OCI-LY1 (cell line): ENCODE measurements at regions not wholly inside any gene's neighbourhood (a gene's known extent, or its start where the extent isn't known, plus 50 kb on each side); places are given as distances from the start of the nearest gene placed in this dataset.

Experiments used
- H2AFZ ChIP-seq: fragments of 200-600 bp; sonication (generic), shearing (Covaris generic); 2 replicates; pipeline ENCODE4 v1.6.0; 2014; ENCODE audit warnings: antibody characterized with exemption, mild to moderate bottlenecking, low read length
- H3F3A ChIP-seq: fragments of 200-600 bp; sonication (generic), shearing (Covaris generic); 2 replicates; pipeline ENCODE4 v1.6.0; 2014; ENCODE audit warnings: mild to moderate bottlenecking, antibody characterized with exemption, low read length, moderate library complexity; ENCODE audit not compliant: insufficient read depth
- H3K27ac ChIP-seq: fragments of 200-600 bp; sonication (generic); 2 replicates; pipeline ENCODE4 v1.5.1; 2014; ENCODE audit warnings: low read length, mixed run types, mild to moderate bottlenecking, low read depth; ENCODE audit not compliant: poor library complexity, severe bottlenecking
- H3K27me3 ChIP-seq: fragments of 200-600 bp; sonication (generic); 2 replicates; pipeline ENCODE4 v1.6.0; 2014; ENCODE audit warnings: antibody characterized with exemption, mild to moderate bottlenecking, low read length, moderate library complexity; ENCODE audit not compliant: insufficient read depth
- H3K36me3 ChIP-seq: fragments of 200-600 bp; sonication (generic); 2 replicates; pipeline ENCODE4 v1.6.1; 2014; ENCODE audit warnings: mild to moderate bottlenecking, antibody characterized with exemption, low read length, moderate library complexity, mixed read lengths; ENCODE audit not compliant: insufficient read depth
- H3K4me1 ChIP-seq: fragments of 200-600 bp; sonication (generic); 2 replicates; pipeline ENCODE4 v1.5.1; 2014; ENCODE audit warnings: mild to moderate bottlenecking, low read length, moderate library complexity; ENCODE audit not compliant: insufficient read depth, severe bottlenecking
- H3K4me2 ChIP-seq: fragments of 200-600 bp; sonication (generic), shearing (Covaris generic); 2 replicates; pipeline ENCODE4 v1.6.1; 2014; ENCODE audit warnings: low read length
- H3K4me3 ChIP-seq: fragments of 200-600 bp; sonication (generic); 2 replicates; pipeline ENCODE4 v1.5.1; 2014; ENCODE audit warnings: low read length, low read depth, mild to moderate bottlenecking, mixed read lengths; ENCODE audit not compliant: poor library complexity, severe bottlenecking
- H3K79me2 ChIP-seq: fragments of 200-600 bp; shearing (Covaris generic); 2 replicates; pipeline ENCODE4 v1.6.1; 2016; ENCODE audit warnings: mixed run types, low read length, mixed read lengths; ENCODE audit not compliant: insufficient read depth
- H3K9ac ChIP-seq: fragments of 200-600 bp; sonication (generic), shearing (Covaris generic); 2 replicates; pipeline ENCODE4 v1.6.1; 2014; ENCODE audit warnings: mild to moderate bottlenecking, low read length, mixed read lengths
- H3K9me2 ChIP-seq: fragments of 200-600 bp; sonication (generic), shearing (Covaris generic); 2 replicates; pipeline ENCODE4 v1.6.1; 2014; ENCODE audit warnings: low read depth, mild to moderate bottlenecking, low read length, mixed read lengths
- H3K9me3 ChIP-seq: fragments of 200-600 bp; shearing (Covaris generic); 2 replicates; pipeline ENCODE4 v1.6.1; 2014; ENCODE audit warnings: low read length, mixed read lengths
- H4K20me1 ChIP-seq: fragments of 200-600 bp; sonication (generic), shearing (Covaris generic); 2 replicates; pipeline ENCODE4 v1.6.0; 2016; ENCODE audit warnings: mild to moderate bottlenecking, low read length; ENCODE audit not compliant: insufficient read depth
- EZH2 ChIP-seq: fragments of 200-600 bp; sonication (generic), shearing (Covaris generic); IDR thresholded peaks from 2 replicates; pipeline ENCODE4 v1.8.0; 2017; ENCODE audit warnings: borderline replicate concordance, mixed run types, mild to moderate bottlenecking, antibody characterized with exemption, low read length, moderate library complexity, mixed read lengths
- TF ChIP-seq, protein P1 (sequence below): fragments of 200-600 bp; sonication (generic), shearing (Covaris generic); IDR thresholded peaks from 2 replicates; pipeline ENCODE4 v1.5.1; 2017; ENCODE audit warnings: mild to moderate bottlenecking, antibody characterized with exemption, low read length, moderate library complexity, mixed read lengths

GRCh38 chr18:14933049-14933851 lies 185.3 kb downstream of the ANKRD30B start:
- no peaks in the 10 kb centered on the region for H3K36me3 ChIP-seq
- no peak overlapping the region for H2AFZ ChIP-seq
- H3K9me3 ChIP-seq = no peaks in the 10 kb centered on the region
- peaks cover 6% of the 10 kb centered on the region; the same call in 1 of the 2 replicates for H3K27me3 ChIP-seq
- no peaks in the 10 kb centered on the region for H3K9me2 ChIP-seq
- no peak overlapping the region for H3K27ac ChIP-seq
- no peak overlapping the region for H3K9ac ChIP-seq
- H3K4me2 ChIP-seq = no peak overlapping the region
- no peaks in the 10 kb centered on the region for H4K20me1 ChIP-seq
- no peaks in the 10 kb centered on the region for H3K4me1 ChIP-seq
- H3K79me2 ChIP-seq = no peaks in the 10 kb centered on the region
- H3F3A ChIP-seq = no peaks in the 10 kb centered on the region
- no peak for TF ChIP-seq EZH2
- TF ChIP-seq, protein P1, sequence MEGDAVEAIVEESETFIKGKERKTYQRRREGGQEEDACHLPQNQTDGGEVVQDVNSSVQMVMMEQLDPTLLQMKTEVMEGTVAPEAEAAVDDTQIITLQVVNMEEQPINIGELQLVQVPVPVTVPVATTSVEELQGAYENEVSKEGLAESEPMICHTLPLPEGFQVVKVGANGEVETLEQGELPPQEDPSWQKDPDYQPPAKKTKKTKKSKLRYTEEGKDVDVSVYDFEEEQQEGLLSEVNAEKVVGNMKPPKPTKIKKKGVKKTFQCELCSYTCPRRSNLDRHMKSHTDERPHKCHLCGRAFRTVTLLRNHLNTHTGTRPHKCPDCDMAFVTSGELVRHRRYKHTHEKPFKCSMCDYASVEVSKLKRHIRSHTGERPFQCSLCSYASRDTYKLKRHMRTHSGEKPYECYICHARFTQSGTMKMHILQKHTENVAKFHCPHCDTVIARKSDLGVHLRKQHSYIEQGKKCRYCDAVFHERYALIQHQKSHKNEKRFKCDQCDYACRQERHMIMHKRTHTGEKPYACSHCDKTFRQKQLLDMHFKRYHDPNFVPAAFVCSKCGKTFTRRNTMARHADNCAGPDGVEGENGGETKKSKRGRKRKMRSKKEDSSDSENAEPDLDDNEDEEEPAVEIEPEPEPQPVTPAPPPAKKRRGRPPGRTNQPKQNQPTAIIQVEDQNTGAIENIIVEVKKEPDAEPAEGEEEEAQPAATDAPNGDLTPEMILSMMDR = no peak
- H3K4me3 ChIP-seq = no peak overlapping the region

- H3K4me1 ChIP-seq = no peaks in the 10 kb centered on the region
- H3K9me3 ChIP-seq = no peaks in the 10 kb centered on the region
Observed at GRCh38 chr18:14933964-14934363, 186.0 kb downstream of the ANKRD30B start.

GRCh38 chr18:14935210-14935609 lies 187.2 kb downstream of the ANKRD30B start:
- H3K27ac ChIP-seq = no peak overlapping the region
- no peak overlapping the region for H3K9ac ChIP-seq
- TF ChIP-seq, protein P1 = no peak
- no peak for TF ChIP-seq EZH2
- no peaks in the 10 kb centered on the region for H3F3A ChIP-seq
- H3K4me2 ChIP-seq = no peak overlapping the region
- no peak overlapping the region for H3K4me3 ChIP-seq
- H3K9me3 ChIP-seq = no peaks in the 10 kb centered on the region
- H3K27me3 ChIP-seq = no peaks in the 10 kb centered on the region
- no peaks in the 10 kb centered on the region for H4K20me1 ChIP-seq
- no peaks in the 10 kb centered on the region for H3K4me1 ChIP-seq
- H3K9me2 ChIP-seq = no peaks in the 10 kb centered on the region
- no peaks in the 10 kb centered on the region for H3K36me3 ChIP-seq
- H3K79me2 ChIP-seq = no peaks in the 10 kb centered on the region
- H2AFZ ChIP-seq = no peak overlapping the region

More at GRCh38 chr18:14933964-14934363, 186.0 kb downstream of the ANKRD30B start:
- Histone ChIP-seq H3K4me3 (no peak overlapping the region), H3K27me3 (peaks cover 6% of the 10 kb centered on the region; the same call in 1 of the 2 replicates), H3K9ac (no peak overlapping the region), H3K4me2 (no peak overlapping the region), H3K36me3 (no peaks in the 10 kb centered on the region), H3K9me2 (no peaks in the 10 kb centered on the region), H2AFZ (no peak overlapping the region), H3K27ac (no peak overlapping the region), H3K79me2 (no peaks in the 10 kb centered on the region), H4K20me1 (no peaks in the 10 kb centered on the region), H3F3A (no peaks in the 10 kb centered on the region)
- TF ChIP-seq, protein P1 = no peak
- no peak for TF ChIP-seq EZH2
